Keratinocyte (primary cell): ENCODE measurements at regions not wholly inside any gene's neighbourhood (a gene's known extent, or its start where the extent isn't known, plus 50 kb on each side); places are given as distances from the start of the nearest gene placed in this dataset.

Source experiments
- CTCF ChIP-seq, 3 experiments: IDR thresholded peaks in 1 of 3; conservative IDR thresholded peaks in 1 of 3; optimal IDR thresholded peaks in 1 of 3; 2 replicates in 2 of 3; 3 replicates in 1 of 3; pipeline versions ENCODE3 to v1.5.1; 2011; ENCODE audit warnings: low read length in 3 of 3, mild to moderate bottlenecking in 3 of 3, moderate library complexity in 2 of 3, control low read depth in 1 of 3, inconsistent platforms in 1 of 3; ENCODE audit not compliant: insufficient read depth in 2 of 3; ENCODE audit errors: extremely low read depth in 1 of 3
- EZH2 ChIP-seq: IDR thresholded peaks from one replicate; pipeline ENCODE4 v1.6.1; 2012; ENCODE audit warnings: inconsistent platforms, mild to moderate bottlenecking, low read length, moderate library complexity

- TF ChIP-seq CTCF (optimal IDR thresholded peaks at IDR 0.05 in 1 of 3, IDR thresholded peaks at IDR 0.05 in 1 of 3, conservative IDR thresholded peaks at IDR 0.05 in 1 of 3; ENCODE audit: extremely low read depth in 1 of 3, insufficient read depth in 2 of 3, low read length in 3 of 3), result no peak
- TF ChIP-seq EZH2, result no peak
Measured at GRCh38 chr11:103625624-103625965, 410.8 kb upstream of the DDI1 start.
